ENCODE measurements at regions not wholly inside any gene's neighbourhood (a gene's known extent, or its start where the extent isn't known, plus 50 kb on each side); places are given as distances from the start of the nearest gene placed in this dataset.

- H3K4me3 ChIP-seq (ENCODE audit: extremely low read depth, insufficient read depth, low read length, poor library complexity, severe bottlenecking): no peak overlapping the region
- no peak overlapping the region for H3K27ac ChIP-seq (ENCODE audit: low read depth, low read length, severe bottlenecking)
- H3K4me1 ChIP-seq (ENCODE audit: control insufficient read depth, insufficient read depth, low read length, poor library complexity, severe bottlenecking): peaks cover 7% of the 10 kb centered on the region
- no peaks in the 10 kb centered on the region for H3K36me3 ChIP-seq (ENCODE audit: control insufficient read depth, insufficient read depth, low read length)
- peaks cover 8% of the 10 kb centered on the region for H3K9me3 ChIP-seq (ENCODE audit: control insufficient read depth, low read length)
- WGBS, 2 experiments (ENCODE audit: insufficient coverage in 2 of 2): 100% methylated on average over 1 of the region's 2 CpGs; no CpG with 5 or more reads in 1 of the 2 experiments
Measured at GRCh38 chr1:38277646-38278045, 231.1 kb upstream of the POU3F1 start.

DNA sequence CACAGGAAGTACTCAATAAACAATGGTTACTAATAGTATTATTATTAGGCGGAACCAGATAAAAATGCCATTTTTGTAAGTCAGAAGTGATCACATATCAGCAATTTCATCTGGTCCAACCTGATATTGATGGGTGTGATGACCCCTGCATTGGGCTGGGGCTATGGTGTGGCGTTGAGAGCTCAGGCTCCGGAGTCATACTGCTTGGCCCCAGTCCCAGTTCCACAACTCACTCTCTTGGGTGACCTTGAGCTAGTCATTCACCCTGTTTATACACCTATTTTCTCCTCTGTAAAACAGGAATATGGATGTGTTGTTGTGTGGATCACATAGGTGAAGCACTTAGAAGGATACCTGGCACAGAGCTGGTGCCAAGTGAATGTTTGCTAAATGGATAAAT lies 229.4 kb upstream of the POU3F1 start:
- no peak overlapping the region for H3K27ac ChIP-seq (ENCODE audit: low read depth, low read length, severe bottlenecking)
- WGBS, 2 experiments (ENCODE audit: insufficient coverage in 2 of 2): 100% methylated on average over 1 to 2 of the region's 3 CpGs
- H3K4me3 ChIP-seq (ENCODE audit: extremely low read depth, insufficient read depth, low read length, poor library complexity, severe bottlenecking): no peak overlapping the region
- H3K9me3 ChIP-seq (ENCODE audit: control insufficient read depth, low read length): peaks cover 8% of the 10 kb centered on the region
- peaks cover 7% of the 10 kb centered on the region for H3K4me1 ChIP-seq (ENCODE audit: control insufficient read depth, insufficient read depth, low read length, poor library complexity, severe bottlenecking)
- no peaks in the 10 kb centered on the region for H3K36me3 ChIP-seq (ENCODE audit: control insufficient read depth, insufficient read depth, low read length)

DNA sequence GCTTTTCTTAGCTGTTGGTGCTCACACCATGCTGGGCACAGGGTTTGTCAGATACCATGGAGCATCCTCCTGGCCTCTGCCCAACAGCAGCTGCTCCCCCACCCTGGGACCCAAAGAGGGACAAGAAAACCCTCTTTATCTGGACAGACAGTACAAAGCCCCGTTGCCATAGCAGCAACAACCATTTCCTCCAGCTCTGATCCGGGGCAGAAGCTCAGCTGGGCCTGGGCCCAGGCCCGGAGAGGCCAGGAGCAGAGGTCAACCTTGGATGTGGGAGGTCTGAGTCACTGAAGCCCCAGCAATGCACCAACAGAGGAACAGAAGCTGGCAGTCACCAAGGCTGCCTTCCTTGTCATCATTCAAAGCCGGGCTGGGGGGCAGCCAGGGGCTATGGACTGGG lies 228.4 kb upstream of the POU3F1 start:
- no peak overlapping the region for H3K27ac ChIP-seq (ENCODE audit: low read depth, low read length, severe bottlenecking)
- 67 to 78% methylated on average over 3 to 4 of the region's 4 CpGs for WGBS, 2 experiments (ENCODE audit: insufficient coverage in 2 of 2)
- H3K36me3 ChIP-seq (ENCODE audit: control insufficient read depth, insufficient read depth, low read length): no peaks in the 10 kb centered on the region
- no peak overlapping the region for H3K4me3 ChIP-seq (ENCODE audit: extremely low read depth, insufficient read depth, low read length, poor library complexity, severe bottlenecking)
- peaks cover 7% of the 10 kb centered on the region for H3K4me1 ChIP-seq (ENCODE audit: control insufficient read depth, insufficient read depth, low read length, poor library complexity, severe bottlenecking)
- peaks cover 8% of the 10 kb centered on the region for H3K9me3 ChIP-seq (ENCODE audit: control insufficient read depth, low read length)

DNA sequence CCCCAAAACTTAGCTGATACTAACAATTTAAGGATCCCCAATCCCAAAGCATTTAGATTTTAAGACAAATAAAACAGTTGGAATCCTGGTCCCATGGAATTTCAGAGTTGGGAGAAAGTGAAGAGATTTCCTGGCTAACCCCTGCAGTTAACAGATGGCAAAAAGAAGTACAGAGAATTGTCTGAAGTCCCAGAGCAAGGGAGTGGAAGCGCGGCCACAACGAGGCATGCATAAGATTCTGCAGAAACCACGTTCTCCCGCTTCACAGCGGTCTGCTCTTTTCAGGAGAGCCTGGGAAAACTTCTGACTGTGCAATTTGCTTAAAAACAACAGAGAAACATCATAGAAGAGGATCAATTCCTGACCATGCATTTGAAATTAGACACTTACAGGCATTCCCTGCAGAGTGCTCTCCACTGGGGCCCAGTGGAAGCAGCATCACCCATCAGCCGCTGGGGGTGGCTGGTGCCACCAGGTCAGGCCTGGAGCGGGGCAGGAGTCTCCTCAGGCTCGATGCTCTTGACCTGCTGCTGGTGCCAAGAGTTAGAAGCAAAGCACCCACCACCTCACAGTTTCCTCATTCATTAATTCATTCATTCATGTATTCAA lies 226.7 kb upstream of the POU3F1 start:
- H3K9me3 ChIP-seq (ENCODE audit: control insufficient read depth, low read length): no peaks in the 10 kb centered on the region
- no peak overlapping the region for H3K27ac ChIP-seq (ENCODE audit: low read depth, low read length, severe bottlenecking)
- no peaks in the 10 kb centered on the region for H3K36me3 ChIP-seq (ENCODE audit: control insufficient read depth, insufficient read depth, low read length)
- no peak overlapping the region for H3K4me3 ChIP-seq (ENCODE audit: extremely low read depth, insufficient read depth, low read length, poor library complexity, severe bottlenecking)
- 73 to 84% methylated on average over 8 of the region's 9 CpGs for WGBS, 2 experiments (ENCODE audit: insufficient coverage in 2 of 2)
- H3K4me1 ChIP-seq (ENCODE audit: control insufficient read depth, insufficient read depth, low read length, poor library complexity, severe bottlenecking): peaks cover 7% of the 10 kb centered on the region

- WGBS, 2 experiments (ENCODE audit: insufficient coverage in 2 of 2): 80 to 100% methylated on average over 1 of the region's 3 CpGs
- Histone ChIP-seq H3K36me3 (ENCODE audit: control insufficient read depth, insufficient read depth, low read length) (no peaks in the 10 kb centered on the region), H3K4me3 (ENCODE audit: extremely low read depth, insufficient read depth, low read length, poor library complexity, severe bottlenecking) (no peak overlapping the region), H3K4me1 (ENCODE audit: control insufficient read depth, insufficient read depth, low read length, poor library complexity, severe bottlenecking) (peaks cover 7% of the 10 kb centered on the region), H3K9me3 (ENCODE audit: control insufficient read depth, low read length) (no peaks in the 10 kb centered on the region), H3K27ac (ENCODE audit: low read depth, low read length, severe bottlenecking) (no peak overlapping the region)
Measured at GRCh38 chr1:38272515-38272914, 225.9 kb upstream of the POU3F1 start.

DNA sequence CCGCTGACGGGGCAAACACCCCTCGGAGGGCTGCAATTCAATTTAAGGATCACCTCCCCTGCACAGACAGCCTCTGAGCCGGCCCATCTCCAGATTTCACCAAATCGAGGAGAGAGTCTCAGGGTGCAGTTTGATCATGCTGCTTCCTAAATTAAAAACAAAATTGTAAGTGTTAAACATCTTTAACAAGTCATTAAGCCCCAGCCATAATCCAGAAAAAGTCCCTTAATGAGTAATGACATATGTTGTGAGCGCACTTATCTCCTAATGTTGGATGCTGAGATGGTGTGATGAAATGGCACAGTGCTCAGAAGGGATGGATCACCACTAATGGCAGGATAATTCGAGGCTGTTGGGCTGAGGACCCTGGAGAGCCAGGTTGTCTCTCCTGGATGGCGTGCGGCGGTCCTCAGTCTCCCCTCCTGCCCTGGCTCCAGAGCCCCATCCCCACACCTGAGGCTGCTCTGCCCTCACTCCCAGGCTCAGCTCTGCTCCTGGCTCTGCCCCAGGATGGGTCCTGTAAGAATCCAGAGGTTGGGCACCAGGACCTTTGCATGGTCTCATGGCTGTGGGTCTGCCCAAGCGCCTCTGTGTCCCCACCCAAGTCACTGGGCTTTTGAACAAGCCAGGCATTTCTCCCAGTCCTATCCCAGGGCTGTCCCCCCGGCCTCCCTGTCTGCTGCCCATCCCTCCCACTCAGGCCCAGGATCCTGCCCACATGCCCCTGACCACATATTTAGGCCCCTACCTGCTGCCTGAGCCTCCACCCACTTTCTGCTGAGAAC lies 224.4 kb upstream of the POU3F1 start:
- H3K9me3 ChIP-seq (ENCODE audit: control insufficient read depth, low read length): no peaks in the 10 kb centered on the region
- H3K27ac ChIP-seq (ENCODE audit: low read depth, low read length, severe bottlenecking): no peak overlapping the region
- H3K4me1 ChIP-seq (ENCODE audit: control insufficient read depth, insufficient read depth, low read length, poor library complexity, severe bottlenecking): peaks cover 7% of the 10 kb centered on the region
- 88 to 95% methylated on average over 6 of the region's 12 CpGs for WGBS, 2 experiments (ENCODE audit: insufficient coverage in 2 of 2)
- no peaks in the 10 kb centered on the region for H3K36me3 ChIP-seq (ENCODE audit: control insufficient read depth, insufficient read depth, low read length)
- no peak overlapping the region for H3K4me3 ChIP-seq (ENCODE audit: extremely low read depth, insufficient read depth, low read length, poor library complexity, severe bottlenecking)

- 67 to 73% methylated on average over 13 to 15 of the region's 15 CpGs for WGBS, 2 experiments (ENCODE audit: insufficient coverage in 2 of 2)
- H3K9me3 ChIP-seq (ENCODE audit: control insufficient read depth, low read length): no peaks in the 10 kb centered on the region
- no peak overlapping the region for H3K27ac ChIP-seq (ENCODE audit: low read depth, low read length, severe bottlenecking)
- no peak overlapping the region for H3K4me3 ChIP-seq (ENCODE audit: extremely low read depth, insufficient read depth, low read length, poor library complexity, severe bottlenecking)
- H3K36me3 ChIP-seq (ENCODE audit: control insufficient read depth, insufficient read depth, low read length): no peaks in the 10 kb centered on the region
- H3K4me1 ChIP-seq (ENCODE audit: control insufficient read depth, insufficient read depth, low read length, poor library complexity, severe bottlenecking): peaks cover 4% of the 10 kb centered on the region
Measured at GRCh38 chr1:38269923-38270848, 223.6 kb upstream of the POU3F1 start.

GRCh38 chr1:38268226-38268625 lies 221.6 kb upstream of the POU3F1 start:
- Histone ChIP-seq H3K36me3 (ENCODE audit: control insufficient read depth, insufficient read depth, low read length) (no peaks in the 10 kb centered on the region), H3K27ac (ENCODE audit: low read depth, low read length, severe bottlenecking) (no peak overlapping the region), H3K9me3 (ENCODE audit: control insufficient read depth, low read length) (no peaks in the 10 kb centered on the region), H3K4me1 (ENCODE audit: control insufficient read depth, insufficient read depth, low read length, poor library complexity, severe bottlenecking) (no peaks in the 10 kb centered on the region), H3K4me3 (ENCODE audit: extremely low read depth, insufficient read depth, low read length, poor library complexity, severe bottlenecking) (no peak overlapping the region)
- 80 to 82% methylated on average over 2 to 3 of the region's 4 CpGs for WGBS, 2 experiments (ENCODE audit: insufficient coverage in 2 of 2)

DNA sequence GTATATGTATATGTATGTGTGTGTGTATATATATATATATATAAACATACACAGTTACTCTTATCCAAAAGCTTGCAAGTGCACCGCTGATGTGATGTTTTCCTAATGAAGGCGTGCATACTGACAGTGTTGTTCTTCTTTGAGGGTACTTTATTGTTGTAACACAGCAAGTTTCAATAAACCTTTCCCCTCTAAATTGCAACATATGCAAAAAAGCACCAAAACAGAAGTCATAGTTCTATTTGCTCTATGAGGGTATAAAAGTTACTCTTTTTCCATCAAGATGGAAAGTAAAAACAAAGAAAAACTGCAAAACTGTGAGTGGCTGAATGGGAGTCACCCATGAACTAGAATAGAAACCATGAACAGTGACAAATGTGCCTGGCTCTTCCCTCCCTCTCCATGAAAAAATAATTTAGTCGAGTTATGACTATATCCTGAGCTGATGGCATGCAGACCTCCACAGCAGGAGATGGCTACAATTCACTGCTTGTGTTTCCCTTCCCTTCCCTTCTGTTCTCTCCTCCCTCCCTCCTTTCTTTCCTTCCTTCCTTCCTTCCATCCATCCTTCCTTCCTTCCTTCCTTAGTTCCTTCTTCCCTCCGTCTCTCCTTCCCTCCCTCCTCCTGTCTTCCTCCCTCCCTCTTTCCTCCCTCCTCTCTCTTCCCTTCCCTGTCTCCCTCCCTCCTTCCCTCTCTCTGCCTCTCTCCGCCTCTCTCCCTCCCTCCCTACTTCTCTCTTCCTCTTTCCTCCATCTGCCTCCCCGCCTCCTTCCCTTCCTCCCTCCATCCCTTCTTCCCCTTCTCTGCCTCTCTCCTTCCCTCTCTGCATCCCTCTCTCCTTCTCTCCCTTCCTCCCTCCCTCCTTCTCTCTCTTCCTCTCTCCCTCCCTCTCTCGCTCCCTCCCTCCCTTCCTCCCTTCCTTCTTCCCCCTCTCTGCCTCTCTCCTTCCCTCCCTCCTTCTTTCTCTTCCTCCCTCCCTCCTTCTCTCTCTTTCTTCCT lies 220.7 kb upstream of the POU3F1 start:
- Histone ChIP-seq H3K9me3 (ENCODE audit: control insufficient read depth, low read length) (no peaks in the 10 kb centered on the region), H3K4me3 (ENCODE audit: extremely low read depth, insufficient read depth, low read length, poor library complexity, severe bottlenecking) (no peak overlapping the region), H3K27ac (ENCODE audit: low read depth, low read length, severe bottlenecking) (no peak overlapping the region), H3K36me3 (ENCODE audit: control insufficient read depth, insufficient read depth, low read length) (no peaks in the 10 kb centered on the region), H3K4me1 (ENCODE audit: control insufficient read depth, insufficient read depth, low read length, poor library complexity, severe bottlenecking) (no peaks in the 10 kb centered on the region)
- WGBS, 2 experiments (ENCODE audit: insufficient coverage in 2 of 2): 67 to 82% methylated on average over 4 to 5 of the region's 7 CpGs

GRCh38 chr1:38266197-38266520 lies 219.6 kb upstream of the POU3F1 start:
- H3K4me3 ChIP-seq (ENCODE audit: extremely low read depth, insufficient read depth, low read length, poor library complexity, severe bottlenecking): no peak overlapping the region
- H3K36me3 ChIP-seq (ENCODE audit: control insufficient read depth, insufficient read depth, low read length): no peaks in the 10 kb centered on the region
- WGBS, 2 experiments (ENCODE audit: insufficient coverage in 2 of 2): 92 to 96% methylated on average over 2 to 3 of the region's 5 CpGs
- no peaks in the 10 kb centered on the region for H3K9me3 ChIP-seq (ENCODE audit: control insufficient read depth, low read length)
- no peak overlapping the region for H3K27ac ChIP-seq (ENCODE audit: low read depth, low read length, severe bottlenecking)
- H3K4me1 ChIP-seq (ENCODE audit: control insufficient read depth, insufficient read depth, low read length, poor library complexity, severe bottlenecking): no peaks in the 10 kb centered on the region
